Left ventricle myocardium inferior (tissue), 1 donor: ENCODE measurements at regions not wholly inside any gene's neighbourhood (a gene's known extent, or its start where the extent isn't known, plus 50 kb on each side); places are given as distances from the start of the nearest gene placed in this dataset.

Source experiments
- DNase-seq: peaks from one replicate; pipeline ENCODE4 v3.0.0-alpha.2; 2020
- H3K27ac ChIP-seq: fragments of 200-600 bp; replicated peaks from 2 replicates; pipeline ENCODE4 v1.8.0; 2021
- H3K27me3 ChIP-seq: fragments of 200-600 bp; 2 replicates; pipeline ENCODE4 v1.8.0; 2021; ENCODE audit warnings: low read depth
- H3K36me3 ChIP-seq: fragments of 200-600 bp; 2 replicates; pipeline ENCODE4 v1.8.0; 2021
- H3K4me1 ChIP-seq: fragments of 200-600 bp; 2 replicates; pipeline ENCODE4 v1.8.0; 2021
- H3K4me3 ChIP-seq: fragments of 200-600 bp; 2 replicates; pipeline ENCODE4 v1.8.0; 2021; ENCODE audit warnings: mild to moderate bottlenecking, moderate library complexity
- H3K9me3 ChIP-seq: fragments of 200-600 bp; replicated peaks from 2 replicates; pipeline ENCODE4 v1.8.0; 2021
- CTCF ChIP-seq: fragments of 200-600 bp; IDR thresholded peaks from 2 replicates; pipeline ENCODE4 v1.8.0; 2021; ENCODE audit warnings: antibody characterized with exemption, mild to moderate bottlenecking, borderline replicate concordance
- intact Hi-C: fragments of 100-400 bp; cut with micrococcal nuclease; formaldehyde crosslinking; loops from one replicate; pipeline ENCODE4 v1.11.0; 2022
- donor health status: DM: no; HTN: yes; CAD: no; lungs with severe emphysema.

GRCh38 chr1:90412563-90412962 is 304.5 kb downstream of the BARHL2 start:
- Histone ChIP-seq H3K27me3 (no peaks in the 10 kb centered on the region), H3K4me3 (no peak overlapping the region), H3K36me3 (no peaks in the 10 kb centered on the region), H3K9me3 (peaks cover 20% of the 10 kb centered on the region), H3K4me1 (no peaks in the 10 kb centered on the region), H3K27ac (no peak overlapping the region)
- no peak for DNase-seq
- intact Hi-C loops: no loop called here
- TF ChIP-seq CTCF: no peak

GRCh38 chr1:90411185-90411584 is 305.9 kb downstream of the BARHL2 start:
- H3K27me3 ChIP-seq: no peaks in the 10 kb centered on the region
- no peak for DNase-seq
- H3K4me3 ChIP-seq: no peak overlapping the region
- H3K9me3 ChIP-seq: peaks cover 10% of the 10 kb centered on the region
- H3K27ac ChIP-seq: no peak overlapping the region
- no peak for TF ChIP-seq CTCF
- H3K4me1 ChIP-seq: no peaks in the 10 kb centered on the region
- H3K36me3 ChIP-seq: no peaks in the 10 kb centered on the region
- intact Hi-C loops: no loop called here

GRCh38 chr1:90407737-90408136 is 309.4 kb downstream of the BARHL2 start:
- Histone ChIP-seq H3K27ac (no peak overlapping the region), H3K4me3 (no peak overlapping the region), H3K27me3 (no peaks in the 10 kb centered on the region), H3K4me1 (no peaks in the 10 kb centered on the region), H3K36me3 (no peaks in the 10 kb centered on the region), H3K9me3 (no peaks in the 10 kb centered on the region)
- TF ChIP-seq CTCF: no peak
- intact Hi-C loops: no loop called here
- DNase-seq: no peak

- H3K36me3 ChIP-seq: no peaks in the 10 kb centered on the region
- H3K27me3 ChIP-seq: no peaks in the 10 kb centered on the region
- no peak for DNase-seq
- no peak overlapping the region for H3K4me3 ChIP-seq
- no peak overlapping the region for H3K27ac ChIP-seq
- no peaks in the 10 kb centered on the region for H3K4me1 ChIP-seq
- intact Hi-C loops: no loop called here
- H3K9me3 ChIP-seq: no peaks in the 10 kb centered on the region
- no peak for TF ChIP-seq CTCF
These were observed 311.4 kb downstream of the BARHL2 start for GRCh38 chr1:90405726-90406125.

- intact Hi-C loops: no loop called here
- H3K4me3 ChIP-seq: no peak overlapping the region
- H3K27ac ChIP-seq: no peak overlapping the region
- DNase-seq: no peak
- H3K36me3 ChIP-seq: no peaks in the 10 kb centered on the region
- H3K4me1 ChIP-seq: no peaks in the 10 kb centered on the region
- no peaks in the 10 kb centered on the region for H3K9me3 ChIP-seq
- no peaks in the 10 kb centered on the region for H3K27me3 ChIP-seq
- TF ChIP-seq CTCF: no peak
These were observed 313.9 kb downstream of the BARHL2 start for GRCh38 chr1:90402893-90403849.
